ENCODE measurements at regions not wholly inside any gene's neighbourhood (a gene's known extent, or its start where the extent isn't known, plus 50 kb on each side); places are given as distances from the start of the nearest gene placed in this dataset.
"Not testable (repeated sequence)": the region's sequence is repeated elsewhere in the genome, so short reads cannot be mapped to it uniquely, and the experiment has no call there.

DNA sequence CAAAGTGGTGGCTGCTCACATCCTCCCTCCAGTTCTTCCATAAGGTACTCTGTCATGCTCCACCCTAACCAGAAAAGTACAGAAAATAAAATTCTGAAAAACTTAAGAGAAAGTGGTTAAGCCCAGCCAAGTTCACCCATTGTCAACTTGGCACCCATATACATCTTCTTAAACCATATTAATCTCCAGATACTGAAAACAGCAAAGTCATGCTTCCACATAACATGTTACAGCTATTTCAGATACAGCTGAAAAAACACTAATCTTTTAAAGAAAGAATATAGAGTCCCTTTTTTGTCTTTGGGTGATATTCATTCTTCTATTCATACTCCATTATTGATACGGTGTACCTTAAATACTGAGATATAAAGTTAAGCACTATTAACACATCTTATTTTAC is 577.8 kb downstream of the KCNT2 start:
- no peaks in the 10 kb centered on the region for H3K27me3 Mint-ChIP-seq (ENCODE audit: insufficient read depth, unreplicated experiment)
- no peaks in the 10 kb centered on the region for H3K9me3 Mint-ChIP-seq (ENCODE audit: unreplicated experiment)
- H3K4me3 Mint-ChIP-seq (ENCODE audit: unreplicated experiment) = no peak overlapping the region
- BruUV-seq (replicated peaks) = no TSS peak
- CTCF ChIA-PET = interaction anchor here (0.6 to 1.0 kb wide), 5 partner anchors 28 to 1963 kb away, joined by 3 to 4 read pairs (median 4); no protein-coding TSS in a partner anchor
- no peaks in the 10 kb centered on the region for H3K36me3 Mint-ChIP-seq (ENCODE audit: insufficient read depth, unreplicated experiment)
- TF ChIP-seq, protein P1, sequence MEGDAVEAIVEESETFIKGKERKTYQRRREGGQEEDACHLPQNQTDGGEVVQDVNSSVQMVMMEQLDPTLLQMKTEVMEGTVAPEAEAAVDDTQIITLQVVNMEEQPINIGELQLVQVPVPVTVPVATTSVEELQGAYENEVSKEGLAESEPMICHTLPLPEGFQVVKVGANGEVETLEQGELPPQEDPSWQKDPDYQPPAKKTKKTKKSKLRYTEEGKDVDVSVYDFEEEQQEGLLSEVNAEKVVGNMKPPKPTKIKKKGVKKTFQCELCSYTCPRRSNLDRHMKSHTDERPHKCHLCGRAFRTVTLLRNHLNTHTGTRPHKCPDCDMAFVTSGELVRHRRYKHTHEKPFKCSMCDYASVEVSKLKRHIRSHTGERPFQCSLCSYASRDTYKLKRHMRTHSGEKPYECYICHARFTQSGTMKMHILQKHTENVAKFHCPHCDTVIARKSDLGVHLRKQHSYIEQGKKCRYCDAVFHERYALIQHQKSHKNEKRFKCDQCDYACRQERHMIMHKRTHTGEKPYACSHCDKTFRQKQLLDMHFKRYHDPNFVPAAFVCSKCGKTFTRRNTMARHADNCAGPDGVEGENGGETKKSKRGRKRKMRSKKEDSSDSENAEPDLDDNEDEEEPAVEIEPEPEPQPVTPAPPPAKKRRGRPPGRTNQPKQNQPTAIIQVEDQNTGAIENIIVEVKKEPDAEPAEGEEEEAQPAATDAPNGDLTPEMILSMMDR (IDR thresholded peaks at IDR 0.05; ENCODE audit: unreplicated experiment) = no peak
- POLR2A ChIA-PET = no interaction called here
- no peak for DNase-seq (ENCODE audit: unreplicated experiment)
- intact Hi-C loops (cut with micrococcal nuclease) = no loop called here
- H3K4me1 Mint-ChIP-seq (ENCODE audit: insufficient read depth, unreplicated experiment) = no peaks in the 10 kb centered on the region
- H3K27ac Mint-ChIP-seq (ENCODE audit: low read depth, unreplicated experiment) = no peak overlapping the region

DNA sequence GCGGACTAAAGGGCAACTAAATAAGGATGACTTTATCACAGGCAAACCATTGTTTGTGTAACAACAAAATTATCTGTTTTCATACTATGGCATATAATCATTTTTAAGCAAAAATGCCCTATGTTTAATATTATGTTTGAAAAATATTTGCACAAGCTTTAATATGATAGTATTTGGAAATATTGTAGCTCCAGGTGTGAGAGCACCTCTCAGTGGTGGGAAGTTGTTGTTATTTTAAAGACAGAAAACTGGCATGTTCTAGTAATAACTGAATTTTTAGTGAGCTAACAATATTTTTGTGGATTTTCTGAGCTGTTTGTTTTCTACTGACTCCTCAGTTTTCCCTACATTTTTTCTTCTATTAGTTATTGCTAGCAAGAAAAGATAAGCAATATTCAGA is 578.8 kb downstream of the KCNT2 start:
- CTCF ChIA-PET = interaction anchor here (0.6 to 1.2 kb wide), 6 partner anchors 9 to 1668 kb away, joined by 3 to 15 read pairs (median 3); no protein-coding TSS in a partner anchor
- Mint-ChIP-seq H3K4me3 (ENCODE audit: unreplicated experiment) (no peak overlapping the region), H3K4me1 (ENCODE audit: insufficient read depth, unreplicated experiment) (no peaks in the 10 kb centered on the region), H3K27me3 (ENCODE audit: insufficient read depth, unreplicated experiment) (no peaks in the 10 kb centered on the region), H3K9me3 (ENCODE audit: unreplicated experiment) (no peaks in the 10 kb centered on the region), H3K36me3 (ENCODE audit: insufficient read depth, unreplicated experiment) (no peaks in the 10 kb centered on the region), H3K27ac (ENCODE audit: low read depth, unreplicated experiment) (no peak overlapping the region)
- intact Hi-C loops (cut with micrococcal nuclease) = no loop called here
- POLR2A ChIA-PET = interaction anchor here (1.0 to 1.3 kb wide), 2 partner anchors 26 to 90 kb away, joined by 3 read pairs; no protein-coding TSS in a partner anchor
- DNase-seq (ENCODE audit: unreplicated experiment) = no peak
- no TSS peak for BruUV-seq (replicated peaks)
- TF ChIP-seq, protein P1 (IDR thresholded peaks at IDR 0.05; ENCODE audit: unreplicated experiment) = peak; percentile 11

DNA sequence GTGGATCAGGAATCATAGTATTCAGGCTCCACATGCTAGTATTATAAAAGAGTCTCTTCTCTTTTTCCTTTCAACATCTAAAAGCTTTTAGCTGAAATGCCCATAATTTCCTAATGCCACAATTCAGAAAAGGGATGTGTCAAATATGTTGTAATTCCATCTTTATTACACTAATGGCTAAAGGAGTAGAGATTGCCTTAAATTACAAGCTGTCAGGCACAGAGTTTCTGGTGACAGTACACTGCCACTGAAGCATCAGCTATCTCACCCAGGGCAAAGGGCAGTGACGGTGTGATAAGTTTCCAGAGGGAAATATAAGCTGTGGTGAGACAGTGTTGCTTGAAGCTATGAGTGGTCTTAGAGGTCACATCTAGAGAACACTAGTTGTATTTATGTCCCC is 581.1 kb downstream of the KCNT2 start:
- no peak overlapping the region for H3K4me3 Mint-ChIP-seq (ENCODE audit: unreplicated experiment)
- no TSS peak for BruUV-seq (replicated peaks)
- no peaks in the 10 kb centered on the region for H3K27me3 Mint-ChIP-seq (ENCODE audit: insufficient read depth, unreplicated experiment)
- no peak overlapping the region for H3K27ac Mint-ChIP-seq (ENCODE audit: low read depth, unreplicated experiment)
- CTCF ChIA-PET = interaction anchor here (0.7 to 1.8 kb wide), 3 partner anchors 12 to 87 kb away, joined by 3 to 10 read pairs (median 3); no protein-coding TSS in a partner anchor
- no peak for DNase-seq (ENCODE audit: unreplicated experiment)
- no peaks in the 10 kb centered on the region for H3K36me3 Mint-ChIP-seq (ENCODE audit: insufficient read depth, unreplicated experiment)
- POLR2A ChIA-PET = interaction anchor here (0.6 kb wide), 1 partner anchor 82 kb away, joined by 3 read pairs; no protein-coding TSS in a partner anchor
- no peaks in the 10 kb centered on the region for H3K4me1 Mint-ChIP-seq (ENCODE audit: insufficient read depth, unreplicated experiment)
- no peaks in the 10 kb centered on the region for H3K9me3 Mint-ChIP-seq (ENCODE audit: unreplicated experiment)
- TF ChIP-seq, protein P1 (IDR thresholded peaks at IDR 0.05; ENCODE audit: unreplicated experiment) = no peak
- intact Hi-C loops (cut with micrococcal nuclease) = no loop called here

DNA sequence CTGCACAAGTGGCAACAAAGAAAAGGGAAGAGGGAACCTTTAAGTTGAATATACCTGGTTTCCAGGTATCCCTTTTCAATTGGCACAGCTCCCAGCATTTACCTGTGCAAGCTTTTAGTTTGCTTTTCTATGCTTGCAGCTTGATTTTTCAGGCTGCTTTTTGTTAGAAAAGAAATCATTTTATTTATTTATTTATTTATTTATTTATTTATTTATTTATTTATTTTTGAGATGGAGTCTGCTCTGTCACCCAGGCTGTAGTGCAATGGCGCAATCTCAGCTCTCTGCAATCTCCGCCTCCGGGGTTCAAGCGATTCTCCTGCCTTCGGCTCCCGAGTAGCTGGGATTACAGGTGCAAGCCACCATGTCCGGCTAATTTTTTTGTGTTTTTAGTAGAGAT is 587.1 kb downstream of the KCNT2 start:
- H3K4me1 Mint-ChIP-seq (ENCODE audit: insufficient read depth, unreplicated experiment); DNase-seq (ENCODE audit: unreplicated experiment); H3K27me3 Mint-ChIP-seq (ENCODE audit: insufficient read depth, unreplicated experiment); intact Hi-C loops (cut with micrococcal nuclease); H3K4me3 Mint-ChIP-seq (ENCODE audit: unreplicated experiment); H3K9me3 Mint-ChIP-seq (ENCODE audit: unreplicated experiment); H3K27ac Mint-ChIP-seq (ENCODE audit: low read depth, unreplicated experiment); H3K36me3 Mint-ChIP-seq (ENCODE audit: insufficient read depth, unreplicated experiment); BruUV-seq (replicated peaks): not testable (repeated sequence)
- CTCF ChIA-PET = interaction anchor here (0.9 kb wide), 1 partner anchor 10 kb away, joined by 3 read pairs; no protein-coding TSS in a partner anchor
- POLR2A ChIA-PET = interaction anchor here (0.7 kb wide), 1 partner anchor 20 kb away, joined by 3 read pairs; no protein-coding TSS in a partner anchor
